Naive thymus-derived CD4-positive, alpha-beta T cell (primary cell): ENCODE measurements at regions not wholly inside any gene's neighbourhood (a gene's known extent, or its start where the extent isn't known, plus 50 kb on each side); places are given as distances from the start of the nearest gene placed in this dataset.

Experiments
- ATAC-seq: fragments of 150-1000 bp; cut with Tn5 transposase; 2 replicates; pipeline ENCODE4 v1.10.0; 2021; ENCODE audit warnings: mild to moderate bottlenecking, moderate library complexity
- CTCF ChIA-PET: fragments of 350-600 bp; sonication (Branson Sonifier 250); formaldehyde crosslinking; loops from one replicate; lab custom pipeline; 2021; ENCODE audit warnings: antibody characterized with exemption; lab: Charles Lee
- POLR2A ChIA-PET: fragments of 350-600 bp; sonication (Branson Sonifier 250); formaldehyde crosslinking; loops from one replicate; lab custom pipeline; 2021; ENCODE audit warnings: antibody characterized with exemption, inconsistent platforms; lab: Charles Lee
- DNase-seq, 9 donors: peaks; one replicate each; pipeline versions ENCODE4 v3.0.0 to v3.0.0-alpha.2; 2020 to 2022; ENCODE audit warnings: mixed read lengths in 1 of 9
- H3K27ac ChIP-seq: one replicate; pipeline ENCODE4 v1.7.0; 2013; ENCODE audit warnings: mild to moderate bottlenecking, low read depth, low read length, moderate library complexity
- H3K27me3 ChIP-seq, 2 donors: one replicate each; pipeline ENCODE4 v1.7.0; 2013; ENCODE audit warnings: low read length in 2 of 2, mild to moderate bottlenecking in 2 of 2, moderate library complexity in 2 of 2; ENCODE audit not compliant: control insufficient read depth in 2 of 2, insufficient read depth in 2 of 2
- H3K36me3 ChIP-seq, 3 experiments: 1 replicate in 2 of 3; 2 replicates in 1 of 3; pipeline ENCODE4 v1.7.0; 2013; ENCODE audit warnings: low read length in 3 of 3, mild to moderate bottlenecking in 3 of 3, moderate library complexity in 1 of 3; ENCODE audit not compliant: insufficient read depth in 3 of 3, control insufficient read depth in 2 of 3
- H3K4me1 ChIP-seq, 2 donors: one replicate each; pipeline ENCODE4 v1.7.0; 2013; ENCODE audit warnings: low read length in 2 of 2, mild to moderate bottlenecking in 2 of 2, moderate library complexity in 1 of 2; ENCODE audit not compliant: control insufficient read depth in 2 of 2, insufficient read depth in 2 of 2
- H3K4me3 ChIP-seq: 2 replicates; pipeline ENCODE4 v1.7.0; 2013; ENCODE audit warnings: mild to moderate bottlenecking, low read length
- H3K9me3 ChIP-seq, 3 experiments: 1 replicate in 2 of 3; 2 replicates in 1 of 3; pipeline ENCODE4 v1.7.0; 2013; ENCODE audit warnings: low read length in 3 of 3; ENCODE audit not compliant: control insufficient read depth in 2 of 3
- H3K27ac Mint-ChIP-seq, 9 donors: one replicate each; pipeline ENCODE4 v1.8.0; 2020 to 2022; ENCODE audit warnings: mixed read lengths in 9 of 9, mild to moderate bottlenecking in 8 of 9, moderate library complexity in 5 of 9, inconsistent platforms in 2 of 9
- H3K27me3 Mint-ChIP-seq, 5 donors: one replicate each; pipeline ENCODE4 v1.8.0; 2021 to 2022; ENCODE audit warnings: mixed read lengths in 5 of 5, mild to moderate bottlenecking in 1 of 5
- H3K36me3 Mint-ChIP-seq, 5 donors: one replicate each; pipeline ENCODE4 v1.8.0; 2020 to 2022; ENCODE audit warnings: mixed read lengths in 5 of 5, mild to moderate bottlenecking in 3 of 5, inconsistent platforms in 1 of 5
- H3K4me1 Mint-ChIP-seq, 7 donors: one replicate each; pipeline ENCODE4 v1.8.0; 2020 to 2022; ENCODE audit warnings: mixed read lengths in 7 of 7, mild to moderate bottlenecking in 3 of 7, inconsistent platforms in 1 of 7
- H3K4me3 Mint-ChIP-seq, 10 donors: one replicate each; pipeline ENCODE4 v1.8.0; 2020 to 2022; ENCODE audit warnings: mild to moderate bottlenecking in 10 of 10, mixed read lengths in 10 of 10, moderate library complexity in 6 of 10, inconsistent platforms in 2 of 10
- H3K9me3 Mint-ChIP-seq, 11 donors: one replicate each; pipeline ENCODE4 v1.8.0; 2020 to 2022; ENCODE audit warnings: mixed read lengths in 11 of 11, mild to moderate bottlenecking in 4 of 11, inconsistent platforms in 1 of 11, moderate library complexity in 1 of 11
- intact Hi-C, 2 donors: fragments of 100-400 bp; cut with micrococcal nuclease; formaldehyde crosslinking; loops; one replicate each; pipeline ENCODE4 v1.15.1; 2023

GRCh38 chr2:228387776-228388175 lies 206.3 kb upstream of the SPHKAP start:
- H3K9me3 Mint-ChIP-seq = peaks cover 0 to 11% (median 5%) of the 10 kb centered on the region in 11 donors
- intact Hi-C loops = no loop called here
- POLR2A ChIA-PET = no interaction called here
- Histone ChIP-seq H3K27me3 (no peaks in the 10 kb centered on the region), H3K4me3 (no peak overlapping the region), H3K9me3 (no peaks in the 10 kb centered on the region), H3K4me1 (no peaks in the 10 kb centered on the region), H3K27ac (no peak overlapping the region), H3K36me3 (no peaks in the 10 kb centered on the region)
- H3K27me3 Mint-ChIP-seq = no peaks in the 10 kb centered on the region
- no peak overlapping the region for H3K4me3 Mint-ChIP-seq
- no peak for ATAC-seq
- H3K27ac Mint-ChIP-seq = no peak overlapping the region
- H3K36me3 Mint-ChIP-seq = no peaks in the 10 kb centered on the region
- H3K4me1 Mint-ChIP-seq = no peaks in the 10 kb centered on the region
- DNase-seq = no peak
- CTCF ChIA-PET = no interaction called here

- Mint-ChIP-seq H3K4me1 (no peaks in the 10 kb centered on the region), H3K4me3 (no peak overlapping the region), H3K9me3 (peaks cover 0 to 7% (median 0%) of the 10 kb centered on the region in 11 donors), H3K27ac (no peak overlapping the region), H3K36me3 (no peaks in the 10 kb centered on the region), H3K27me3 (no peaks in the 10 kb centered on the region)
- ATAC-seq (no peak), DNase-seq (no peak)
- Histone ChIP-seq H3K36me3 (no peaks in the 10 kb centered on the region), H3K9me3 (no peaks in the 10 kb centered on the region), H3K4me1 (no peaks in the 10 kb centered on the region), H3K27ac (no peak overlapping the region), H3K27me3 (no peaks in the 10 kb centered on the region), H3K4me3 (no peak overlapping the region)
- ChIA-PET CTCF (no interaction called here), POLR2A (no interaction called here)
- intact Hi-C loops = no loop called here
Measured at GRCh38 chr2:228378696-228379425, 197.4 kb upstream of the SPHKAP start.

GRCh38 chr2:228378233-228378632 lies 196.7 kb upstream of the SPHKAP start:
- intact Hi-C loops = no loop called here
- H3K27ac Mint-ChIP-seq = no peak overlapping the region
- Histone ChIP-seq H3K4me1 (no peaks in the 10 kb centered on the region), H3K27ac (no peak overlapping the region), H3K4me3 (no peak overlapping the region), H3K36me3 (no peaks in the 10 kb centered on the region), H3K9me3 (no peaks in the 10 kb centered on the region), H3K27me3 (no peaks in the 10 kb centered on the region)
- ChIA-PET CTCF (no interaction called here), POLR2A (no interaction called here)
- H3K36me3 Mint-ChIP-seq = no peaks in the 10 kb centered on the region
- H3K27me3 Mint-ChIP-seq = no peaks in the 10 kb centered on the region
- no peak for ATAC-seq
- H3K9me3 Mint-ChIP-seq = peaks cover 0 to 7% (median 0%) of the 10 kb centered on the region in 11 donors
- H3K4me1 Mint-ChIP-seq = no peaks in the 10 kb centered on the region
- no peak for DNase-seq
- no peak overlapping the region for H3K4me3 Mint-ChIP-seq

GRCh38 chr2:228377533-228377932 lies 196.0 kb upstream of the SPHKAP start:
- DNase-seq = no peak
- POLR2A ChIA-PET = no interaction called here
- ATAC-seq = no peak
- Histone ChIP-seq H3K9me3 (no peaks in the 10 kb centered on the region), H3K27ac (no peak overlapping the region), H3K27me3 (no peaks in the 10 kb centered on the region), H3K4me1 (no peaks in the 10 kb centered on the region), H3K36me3 (no peaks in the 10 kb centered on the region), H3K4me3 (no peak overlapping the region)
- no peak overlapping the region for H3K27ac Mint-ChIP-seq
- peaks cover 0 to 7% (median 0%) of the 10 kb centered on the region in 11 donors for H3K9me3 Mint-ChIP-seq
- intact Hi-C loops = no loop called here
- no peaks in the 10 kb centered on the region for H3K27me3 Mint-ChIP-seq
- CTCF ChIA-PET = no interaction called here
- H3K4me3 Mint-ChIP-seq = no peak overlapping the region
- no peaks in the 10 kb centered on the region for H3K4me1 Mint-ChIP-seq
- H3K36me3 Mint-ChIP-seq = no peaks in the 10 kb centered on the region

GRCh38 chr2:228374741-228375140 lies 193.3 kb upstream of the SPHKAP start:
- H3K4me3 ChIP-seq = no peak overlapping the region
- H3K27me3 Mint-ChIP-seq = no peaks in the 10 kb centered on the region
- DNase-seq (no peak), ATAC-seq (no peak)
- CTCF ChIA-PET = no interaction called here
- H3K9me3 Mint-ChIP-seq = peaks cover 0 to 7% (median 0%) of the 10 kb centered on the region in 11 donors
- POLR2A ChIA-PET = no interaction called here
- no peak overlapping the region for H3K4me3 Mint-ChIP-seq
- H3K27me3 ChIP-seq = no peaks in the 10 kb centered on the region
- H3K36me3 ChIP-seq = no peaks in the 10 kb centered on the region
- no peak overlapping the region for H3K27ac Mint-ChIP-seq
- H3K4me1 Mint-ChIP-seq = no peaks in the 10 kb centered on the region
- no peaks in the 10 kb centered on the region for H3K36me3 Mint-ChIP-seq
- H3K4me1 ChIP-seq = no peaks in the 10 kb centered on the region
- no peak overlapping the region for H3K27ac ChIP-seq
- intact Hi-C loops = no loop called here
- no peaks in the 10 kb centered on the region for H3K9me3 ChIP-seq

- no peaks in the 10 kb centered on the region for H3K36me3 ChIP-seq
- H3K36me3 Mint-ChIP-seq = no peaks in the 10 kb centered on the region
- no peak overlapping the region for H3K27ac ChIP-seq
- ChIA-PET CTCF (no interaction called here), POLR2A (no interaction called here)
- H3K4me1 Mint-ChIP-seq = no peaks in the 10 kb centered on the region
- H3K9me3 ChIP-seq = no peaks in the 10 kb centered on the region
- H3K4me1 ChIP-seq = no peaks in the 10 kb centered on the region
- DNase-seq (no peak), ATAC-seq (no peak)
- H3K27me3 ChIP-seq = no peaks in the 10 kb centered on the region
- no peak overlapping the region for H3K27ac Mint-ChIP-seq
- no peaks in the 10 kb centered on the region for H3K27me3 Mint-ChIP-seq
- no peak overlapping the region for H3K4me3 ChIP-seq
- intact Hi-C loops = no loop called here
- peaks cover 0 to 7% (median 0%) of the 10 kb centered on the region in 11 donors for H3K9me3 Mint-ChIP-seq
- H3K4me3 Mint-ChIP-seq = no peak overlapping the region
Measured at GRCh38 chr2:228373191-228373590, 191.7 kb upstream of the SPHKAP start.

GRCh38 chr2:228372212-228372611 lies 190.7 kb upstream of the SPHKAP start:
- no peaks in the 10 kb centered on the region for H3K9me3 ChIP-seq
- H3K27me3 Mint-ChIP-seq = no peaks in the 10 kb centered on the region
- H3K36me3 Mint-ChIP-seq = no peaks in the 10 kb centered on the region
- no peaks in the 10 kb centered on the region for H3K36me3 ChIP-seq
- ATAC-seq = no peak
- H3K27ac Mint-ChIP-seq = no peak overlapping the region
- DNase-seq = no peak
- no peaks in the 10 kb centered on the region for H3K4me1 Mint-ChIP-seq
- H3K4me3 Mint-ChIP-seq = no peak overlapping the region
- H3K27me3 ChIP-seq = no peaks in the 10 kb centered on the region
- intact Hi-C loops = no loop called here
- POLR2A ChIA-PET = no interaction called here
- CTCF ChIA-PET = no interaction called here
- no peak overlapping the region for H3K27ac ChIP-seq
- peaks cover 0 to 7% (median 0%) of the 10 kb centered on the region in 11 donors for H3K9me3 Mint-ChIP-seq
- no peaks in the 10 kb centered on the region for H3K4me1 ChIP-seq
- H3K4me3 ChIP-seq = no peak overlapping the region
